Erythroblast (primary cell): ENCODE measurements at regions not wholly inside any gene's neighbourhood (a gene's known extent, or its start where the extent isn't known, plus 50 kb on each side); places are given as distances from the start of the nearest gene placed in this dataset.

Experiments used
- GATA1 ChIP-seq: IDR thresholded peaks from 2 replicates; pipeline ENCODE4 v1.6.1; 2011; ENCODE audit warnings: low read depth, mild to moderate bottlenecking, control low read depth, low read length, moderate library complexity
- POLR2A ChIP-seq: IDR thresholded peaks from 2 replicates; pipeline ENCODE4 v1.6.1; 2011; ENCODE audit warnings: mild to moderate bottlenecking, low read length

DNA sequence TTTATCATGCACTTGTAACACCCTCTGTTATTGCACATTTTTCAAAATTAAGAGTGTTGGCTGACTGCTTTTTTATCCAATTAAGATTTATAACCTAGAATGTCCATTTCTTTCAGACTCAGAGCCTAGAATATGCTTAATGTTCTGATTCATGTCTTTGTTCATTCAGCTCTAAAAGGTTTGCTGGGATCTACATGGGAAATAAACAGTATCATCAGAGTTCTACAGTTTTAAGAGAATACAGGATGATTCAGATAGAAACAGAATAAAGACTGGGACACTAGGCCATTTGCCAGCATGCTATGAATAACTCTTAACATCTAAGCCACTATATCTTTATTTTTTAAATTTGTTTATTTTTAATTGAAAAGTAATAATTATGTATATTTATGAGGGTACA, 713.7 kb upstream of the CHAC2 start:
- TF ChIP-seq POLR2A (no peak), GATA1 (no peak)
